ENCODE measurements at regions not wholly inside any gene's neighbourhood (a gene's known extent, or its start where the extent isn't known, plus 50 kb on each side); places are given as distances from the start of the nearest gene placed in this dataset.

GRCh38 chr7:49670991-49671390 is 102.4 kb upstream of the VWC2 start:
- TF ChIP-seq YY1 (IDR thresholded peaks at IDR 0.05; ENCODE audit: insufficient read depth, insufficient read length) (no peak), ZNF274 (IDR thresholded peaks at IDR 0.05; ENCODE audit: low read depth, low read length) (no peak), SUZ12 (IDR thresholded peaks at IDR 0.05; ENCODE audit: extremely low read depth, insufficient read depth, insufficient read length) (no peak)
- DNase-seq (ENCODE audit: low read depth, low spot score), result no peak
- Histone ChIP-seq H3K27me3 (ENCODE audit: insufficient read depth, insufficient read length) (no peaks in the 10 kb centered on the region), H3K4me1 (ENCODE audit: insufficient read depth, insufficient read length) (peaks cover 6% of the 10 kb centered on the region), H3K36me3 (ENCODE audit: insufficient read depth, insufficient read length, low read length) (no peaks in the 10 kb centered on the region), H3K4me3 (ENCODE audit: insufficient read length, low read depth) (no peak overlapping the region), H3K9me3 (ENCODE audit: insufficient read depth, low read length) (peaks cover 5% of the 10 kb centered on the region; the same call in 1 of the 2 replicates), H3K9ac (ENCODE audit: insufficient read length, low read depth) (no peak overlapping the region)

- H3K36me3 ChIP-seq (ENCODE audit: insufficient read depth, insufficient read length, low read length), result no peaks in the 10 kb centered on the region
- no peaks in the 10 kb centered on the region for H3K4me1 ChIP-seq (ENCODE audit: insufficient read depth, insufficient read length)
- H3K27me3 ChIP-seq (ENCODE audit: insufficient read depth, insufficient read length), result no peaks in the 10 kb centered on the region
- no peak overlapping the region for H3K4me3 ChIP-seq (ENCODE audit: insufficient read length, low read depth)
- no peak overlapping the region for H3K9ac ChIP-seq (ENCODE audit: insufficient read length, low read depth)
- no peak for TF ChIP-seq YY1 (IDR thresholded peaks at IDR 0.05; ENCODE audit: insufficient read depth, insufficient read length)
- no peak for TF ChIP-seq SUZ12 (IDR thresholded peaks at IDR 0.05; ENCODE audit: extremely low read depth, insufficient read depth, insufficient read length)
- no peak for TF ChIP-seq ZNF274 (IDR thresholded peaks at IDR 0.05; ENCODE audit: low read depth, low read length)
- no peaks in the 10 kb centered on the region for H3K9me3 ChIP-seq (ENCODE audit: insufficient read depth, low read length)
- DNase-seq (ENCODE audit: low read depth, low spot score), result no peak
These were observed 80.9 kb upstream of the VWC2 start for GRCh38 chr7:49692516-49692915.

GRCh38 chr7:49695971-49696370 is 77.5 kb upstream of the VWC2 start:
- Histone ChIP-seq H3K4me3 (ENCODE audit: insufficient read length, low read depth) (no peak overlapping the region), H3K9me3 (ENCODE audit: insufficient read depth, low read length) (no peaks in the 10 kb centered on the region), H3K27me3 (ENCODE audit: insufficient read depth, insufficient read length) (no peaks in the 10 kb centered on the region), H3K9ac (ENCODE audit: insufficient read length, low read depth) (no peak overlapping the region), H3K36me3 (ENCODE audit: insufficient read depth, insufficient read length, low read length) (no peaks in the 10 kb centered on the region), H3K4me1 (ENCODE audit: insufficient read depth, insufficient read length) (no peaks in the 10 kb centered on the region)
- TF ChIP-seq ZNF274 (IDR thresholded peaks at IDR 0.05; ENCODE audit: low read depth, low read length) (no peak), SUZ12 (IDR thresholded peaks at IDR 0.05; ENCODE audit: extremely low read depth, insufficient read depth, insufficient read length) (no peak), YY1 (IDR thresholded peaks at IDR 0.05; ENCODE audit: insufficient read depth, insufficient read length) (no peak)
- no peak for DNase-seq (ENCODE audit: low read depth, low spot score)

- no peaks in the 10 kb centered on the region for H3K36me3 ChIP-seq (ENCODE audit: insufficient read depth, insufficient read length, low read length)
- no peak overlapping the region for H3K9ac ChIP-seq (ENCODE audit: insufficient read length, low read depth)
- no peaks in the 10 kb centered on the region for H3K27me3 ChIP-seq (ENCODE audit: insufficient read depth, insufficient read length)
- TF ChIP-seq YY1 (IDR thresholded peaks at IDR 0.05; ENCODE audit: insufficient read depth, insufficient read length), result no peak
- TF ChIP-seq ZNF274 (IDR thresholded peaks at IDR 0.05; ENCODE audit: low read depth, low read length), result no peak
- no peak for TF ChIP-seq SUZ12 (IDR thresholded peaks at IDR 0.05; ENCODE audit: extremely low read depth, insufficient read depth, insufficient read length)
- H3K4me3 ChIP-seq (ENCODE audit: insufficient read length, low read depth), result no peak overlapping the region
- no peaks in the 10 kb centered on the region for H3K9me3 ChIP-seq (ENCODE audit: insufficient read depth, low read length)
- H3K4me1 ChIP-seq (ENCODE audit: insufficient read depth, insufficient read length), result no peaks in the 10 kb centered on the region
- DNase-seq (ENCODE audit: low read depth, low spot score), result no peak
These were observed 72.6 kb upstream of the VWC2 start for GRCh38 chr7:49700841-49701240.

GRCh38 chr7:49702099-49702498 is 71.3 kb upstream of the VWC2 start:
- H3K9ac ChIP-seq (ENCODE audit: insufficient read length, low read depth), result no peak overlapping the region

GRCh38 chr7:49703337-49703736 is 70.1 kb upstream of the VWC2 start:
- no peak overlapping the region for H3K4me3 ChIP-seq (ENCODE audit: insufficient read length, low read depth)
- no peak overlapping the region for H3K9ac ChIP-seq (ENCODE audit: insufficient read length, low read depth)
- no peaks in the 10 kb centered on the region for H3K4me1 ChIP-seq (ENCODE audit: insufficient read depth, insufficient read length)
- H3K27me3 ChIP-seq (ENCODE audit: insufficient read depth, insufficient read length), result no peaks in the 10 kb centered on the region
- no peaks in the 10 kb centered on the region for H3K9me3 ChIP-seq (ENCODE audit: insufficient read depth, low read length)
- no peak for DNase-seq (ENCODE audit: low read depth, low spot score)
- no peak for TF ChIP-seq YY1 (IDR thresholded peaks at IDR 0.05; ENCODE audit: insufficient read depth, insufficient read length)
- TF ChIP-seq SUZ12 (IDR thresholded peaks at IDR 0.05; ENCODE audit: extremely low read depth, insufficient read depth, insufficient read length), result no peak
- no peak for TF ChIP-seq ZNF274 (IDR thresholded peaks at IDR 0.05; ENCODE audit: low read depth, low read length)
- H3K36me3 ChIP-seq (ENCODE audit: insufficient read depth, insufficient read length, low read length), result no peaks in the 10 kb centered on the region

More at GRCh38 chr7:49702099-49702498, 71.3 kb upstream of the VWC2 start:
- H3K4me1 ChIP-seq (ENCODE audit: insufficient read depth, insufficient read length), result no peaks in the 10 kb centered on the region
- H3K9me3 ChIP-seq (ENCODE audit: insufficient read depth, low read length), result no peaks in the 10 kb centered on the region
- H3K36me3 ChIP-seq (ENCODE audit: insufficient read depth, insufficient read length, low read length), result no peaks in the 10 kb centered on the region
- no peak overlapping the region for H3K4me3 ChIP-seq (ENCODE audit: insufficient read length, low read depth)
- DNase-seq (ENCODE audit: low read depth, low spot score), result no peak
- H3K27me3 ChIP-seq (ENCODE audit: insufficient read depth, insufficient read length), result no peaks in the 10 kb centered on the region
- TF ChIP-seq YY1 (IDR thresholded peaks at IDR 0.05; ENCODE audit: insufficient read depth, insufficient read length) (no peak), SUZ12 (IDR thresholded peaks at IDR 0.05; ENCODE audit: extremely low read depth, insufficient read depth, insufficient read length) (no peak)

GRCh38 chr7:49703881-49704280 is 69.6 kb upstream of the VWC2 start:
- no peak overlapping the region for H3K4me3 ChIP-seq (ENCODE audit: insufficient read length, low read depth)
- no peak for DNase-seq (ENCODE audit: low read depth, low spot score)
- H3K9me3 ChIP-seq (ENCODE audit: insufficient read depth, low read length), result no peaks in the 10 kb centered on the region
- no peaks in the 10 kb centered on the region for H3K27me3 ChIP-seq (ENCODE audit: insufficient read depth, insufficient read length)
- H3K9ac ChIP-seq (ENCODE audit: insufficient read length, low read depth), result no peak overlapping the region
- H3K36me3 ChIP-seq (ENCODE audit: insufficient read depth, insufficient read length, low read length), result no peaks in the 10 kb centered on the region
- no peaks in the 10 kb centered on the region for H3K4me1 ChIP-seq (ENCODE audit: insufficient read depth, insufficient read length)
- TF ChIP-seq YY1 (IDR thresholded peaks at IDR 0.05; ENCODE audit: insufficient read depth, insufficient read length), result no peak
- TF ChIP-seq SUZ12 (IDR thresholded peaks at IDR 0.05; ENCODE audit: extremely low read depth, insufficient read depth, insufficient read length), result no peak
- TF ChIP-seq ZNF274 (IDR thresholded peaks at IDR 0.05; ENCODE audit: low read depth, low read length), result no peak
